ENCODE measurements at regions not wholly inside any gene's neighbourhood (a gene's known extent, or its start where the extent isn't known, plus 50 kb on each side); places are given as distances from the start of the nearest gene placed in this dataset.

GRCh38 chr6:27119329-27119728 lies 128.2 kb upstream of the PRSS16 start:
- H3K9me3 ChIP-seq (ENCODE audit: control insufficient read depth, insufficient read depth, low read depth, low read length): no peaks in the 10 kb centered on the region
- no peak overlapping the region for H3K4me3 ChIP-seq (ENCODE audit: low read depth in 2 of 2, low read length in 2 of 2)
- H3K27ac ChIP-seq (ENCODE audit: low read length): no peak overlapping the region
- BruUV-seq (replicated peaks): no TSS peak
- ATAC-seq: no peak
- no peaks in the 10 kb centered on the region for H3K4me1 ChIP-seq (ENCODE audit: control insufficient read depth, insufficient read depth, low read length)
- ChIA-PET CTCF (no interaction called here), POLR2A (no interaction called here)
- intact Hi-C loops (cut with micrococcal nuclease; ENCODE audit: unreplicated experiment): no loop called here
- TF ChIP-seq SIN3A (IDR thresholded peaks at IDR 0.05; ENCODE audit: borderline replicate concordance, insufficient read depth, low read depth, low read length): no peak
- no peak for TF ChIP-seq REST (IDR thresholded peaks at IDR 0.05; ENCODE audit: insufficient read depth in 1 of 2, low read depth in 2 of 2, low read length in 1 of 2)
- no peak for TF ChIP-seq TCF7L2 (IDR thresholded peaks at IDR 0.05; ENCODE audit: low read depth, low read length)
- no peak for TF ChIP-seq CTCF (IDR thresholded peaks at IDR 0.05)
- no peak for TF ChIP-seq POLR2AphosphoS5 (IDR thresholded peaks at IDR 0.05; ENCODE audit: low read depth, low read length)
- no peak for DNase-seq (ENCODE audit: low read depth, low spot score)
- H3K36me3 ChIP-seq (ENCODE audit: control insufficient read depth, insufficient read depth, low read length): no peaks in the 10 kb centered on the region; the same call in 1 of the 2 replicates
- H3K27me3 ChIP-seq (ENCODE audit: control insufficient read depth, insufficient read depth, low read length): no peaks in the 10 kb centered on the region
- in situ Hi-C loops (cut with HindIII; ENCODE audit: low pct_unique_long_range_greater_than_20kb, low sequenced_read_pairs): no loop called here

- ATAC-seq (no peak), DNase-seq (ENCODE audit: low read depth, low spot score) (no peak)
- Histone ChIP-seq H3K9me3 (ENCODE audit: control insufficient read depth, insufficient read depth, low read depth, low read length) (no peaks in the 10 kb centered on the region), H3K4me3 (ENCODE audit: low read depth in 2 of 2, low read length in 2 of 2) (no peak overlapping the region), H3K27me3 (ENCODE audit: control insufficient read depth, insufficient read depth, low read length) (no peaks in the 10 kb centered on the region), H3K4me1 (ENCODE audit: control insufficient read depth, insufficient read depth, low read length) (no peaks in the 10 kb centered on the region), H3K27ac (ENCODE audit: low read length) (no peak overlapping the region), H3K36me3 (ENCODE audit: control insufficient read depth, insufficient read depth, low read length) (no peaks in the 10 kb centered on the region; the same call in 1 of the 2 replicates)
- CTCF ChIA-PET: no interaction called here
- POLR2A ChIA-PET: no interaction called here
- in situ Hi-C loops (cut with HindIII; ENCODE audit: low pct_unique_long_range_greater_than_20kb, low sequenced_read_pairs): no loop called here
- BruUV-seq (replicated peaks): no TSS peak
- intact Hi-C loops (cut with micrococcal nuclease; ENCODE audit: unreplicated experiment): no loop called here
- TF ChIP-seq SIN3A (IDR thresholded peaks at IDR 0.05; ENCODE audit: borderline replicate concordance, insufficient read depth, low read depth, low read length): no peak
- TF ChIP-seq TCF7L2 (IDR thresholded peaks at IDR 0.05; ENCODE audit: low read depth, low read length): no peak
- TF ChIP-seq POLR2AphosphoS5 (IDR thresholded peaks at IDR 0.05; ENCODE audit: low read depth, low read length): no peak
- no peak for TF ChIP-seq REST (IDR thresholded peaks at IDR 0.05; ENCODE audit: insufficient read depth in 1 of 2, low read depth in 2 of 2, low read length in 1 of 2)
- TF ChIP-seq CTCF (IDR thresholded peaks at IDR 0.05): no peak
Observed at GRCh38 chr6:27119761-27120160, 127.7 kb upstream of the PRSS16 start.

All from Panc1 (cell line).